Immature natural killer cell (primary cell): ENCODE measurements at regions not wholly inside any gene's neighbourhood (a gene's known extent, or its start where the extent isn't known, plus 50 kb on each side); places are given as distances from the start of the nearest gene placed in this dataset.
A peak's percentile ranks its signal among the peaks of the same experiment; 100 is the strongest.
"Not testable (repeated sequence)": the region's sequence is repeated elsewhere in the genome, so short reads cannot be mapped to it uniquely, and the experiment has no call there.

ENCODE experiments used
- DNase-seq, 3 donors: peaks; one replicate each; pipeline ENCODE4 v3.0.0; 2022; ENCODE audit warnings: mixed read lengths in 1 of 3
- H3K27ac Mint-ChIP-seq, 6 donors: one replicate each; pipeline ENCODE4 v1.8.0; 2020; ENCODE audit warnings: mixed read lengths in 6 of 6, mild to moderate bottlenecking in 5 of 6, inconsistent platforms in 4 of 6, moderate library complexity in 3 of 6
- H3K27me3 Mint-ChIP-seq, 3 donors: one replicate each; pipeline ENCODE4 v1.8.0; 2020 to 2021; ENCODE audit warnings: low read depth in 3 of 3, mild to moderate bottlenecking in 3 of 3, mixed read lengths in 3 of 3, moderate library complexity in 3 of 3, inconsistent platforms in 1 of 3
- H3K36me3 Mint-ChIP-seq, 3 donors: one replicate each; pipeline ENCODE4 v1.8.0; 2020; ENCODE audit warnings: mixed read lengths in 3 of 3, inconsistent platforms in 2 of 3, mild to moderate bottlenecking in 2 of 3
- H3K4me1 Mint-ChIP-seq, 2 donors: one replicate each; pipeline ENCODE4 v1.8.0; 2020; ENCODE audit warnings: inconsistent platforms in 2 of 2, mild to moderate bottlenecking in 2 of 2, mixed read lengths in 2 of 2, moderate library complexity in 1 of 2
- H3K4me3 Mint-ChIP-seq, 5 donors: one replicate each; pipeline ENCODE4 v1.8.0; 2020; ENCODE audit warnings: mild to moderate bottlenecking in 5 of 5, mixed read lengths in 5 of 5, inconsistent platforms in 3 of 5, moderate library complexity in 3 of 5
- H3K9me3 Mint-ChIP-seq, 6 donors: one replicate each; pipeline ENCODE4 v1.8.0; 2020; ENCODE audit warnings: mild to moderate bottlenecking in 6 of 6, mixed read lengths in 6 of 6, inconsistent platforms in 4 of 6, moderate library complexity in 3 of 6

- Mint-ChIP-seq H3K4me3 (no peak overlapping the region), H3K4me1 (no peaks in the 10 kb centered on the region), H3K36me3 (peaks cover 0 to 4% (median 0%) of the 10 kb centered on the region in 3 donors)
Observed at GRCh38 chr12:124207617-124208016, 87.3 kb upstream of the RFLNA start.

GRCh38 chr12:124208489-124208888 lies 86.4 kb upstream of the RFLNA start:
- H3K4me1 Mint-ChIP-seq = no peaks in the 10 kb centered on the region
- H3K27ac Mint-ChIP-seq = no peak overlapping the region
- H3K4me3 Mint-ChIP-seq = no peak overlapping the region
- H3K36me3 Mint-ChIP-seq = peaks cover 0 to 4% (median 0%) of the 10 kb centered on the region in 3 donors
- no peak for DNase-seq
- H3K27me3 Mint-ChIP-seq = peaks cover 0 to 8% (median 4%) of the 10 kb centered on the region in 3 donors
- peaks cover 0 to 17% (median 10%) of the 10 kb centered on the region in 6 donors for H3K9me3 Mint-ChIP-seq

More at GRCh38 chr12:124207617-124208016, 87.3 kb upstream of the RFLNA start:
- Mint-ChIP-seq H3K27me3 (peaks cover 0 to 8% (median 0%) of the 10 kb centered on the region in 3 donors), H3K27ac (no peak overlapping the region), H3K9me3 (peaks cover 0 to 15% (median 8%) of the 10 kb centered on the region in 6 donors)
- no peak for DNase-seq

- H3K27me3 Mint-ChIP-seq = peaks cover 3 to 15% (median 6%) of the 10 kb centered on the region in 3 donors
- peaks cover 2 to 24% (median 11%) of the 10 kb centered on the region in 6 donors for H3K9me3 Mint-ChIP-seq
- no peak for DNase-seq
- no peak overlapping the region for H3K27ac Mint-ChIP-seq
- peaks cover 0 to 3% (median 2%) of the 10 kb centered on the region in 3 donors for H3K36me3 Mint-ChIP-seq
- no peak overlapping the region for H3K4me3 Mint-ChIP-seq
- no peaks in the 10 kb centered on the region for H3K4me1 Mint-ChIP-seq
Observed at GRCh38 chr12:124210991-124211577, 83.8 kb upstream of the RFLNA start.

GRCh38 chr12:124211753-124212152 lies 83.1 kb upstream of the RFLNA start:
- DNase-seq = no peak
- Mint-ChIP-seq H3K27ac (no peak overlapping the region), H3K27me3 (peaks cover 3 to 15% (median 6%) of the 10 kb centered on the region in 3 donors), H3K4me3 (no peak overlapping the region), H3K9me3 (peaks cover 0 to 19% (median 6%) of the 10 kb centered on the region in 6 donors), H3K36me3 (peaks cover 0 to 3% (median 2%) of the 10 kb centered on the region in 3 donors), H3K4me1 (no peaks in the 10 kb centered on the region)

GRCh38 chr12:124213666-124214347 lies 81.1 kb upstream of the RFLNA start:
- no peak overlapping the region for H3K4me3 Mint-ChIP-seq
- H3K4me1 Mint-ChIP-seq = no peaks in the 10 kb centered on the region
- peaks cover 3 to 9% (median 6%) of the 10 kb centered on the region in 3 donors for H3K27me3 Mint-ChIP-seq
- H3K9me3 Mint-ChIP-seq = peaks cover 0 to 19% (median 6%) of the 10 kb centered on the region in 6 donors
- no peak overlapping the region for H3K27ac Mint-ChIP-seq
- no peak for DNase-seq
- H3K36me3 Mint-ChIP-seq = peaks cover 0 to 3% (median 2%) of the 10 kb centered on the region in 3 donors

GRCh38 chr12:124214574-124214973 lies 80.3 kb upstream of the RFLNA start:
- H3K36me3 Mint-ChIP-seq = peaks cover 0 to 3% (median 2%) of the 10 kb centered on the region in 3 donors
- no peak overlapping the region for H3K27ac Mint-ChIP-seq
- H3K4me3 Mint-ChIP-seq = no peak overlapping the region
- H3K27me3 Mint-ChIP-seq = peaks cover 3 to 6% (median 6%) of the 10 kb centered on the region in 3 donors
- H3K4me1 Mint-ChIP-seq = no peaks in the 10 kb centered on the region
- no peak for DNase-seq
- H3K9me3 Mint-ChIP-seq = peaks cover 0 to 19% (median 6%) of the 10 kb centered on the region in 6 donors

GRCh38 chr12:124216966-124217365 lies 77.9 kb upstream of the RFLNA start:
- Mint-ChIP-seq H3K9me3 (peaks cover 3 to 24% (median 7%) of the 10 kb centered on the region in 6 donors), H3K4me3 (no peak overlapping the region), H3K36me3 (peaks cover 0 to 12% (median 6%) of the 10 kb centered on the region in 3 donors), H3K27ac (no peak overlapping the region), H3K27me3 (peaks cover 3 to 10% (median 6%) of the 10 kb centered on the region in 3 donors), H3K4me1 (no peaks in the 10 kb centered on the region)
- no peak for DNase-seq

- H3K9me3 Mint-ChIP-seq = peaks cover 4 to 24% (median 7%) of the 10 kb centered on the region in 6 donors
- H3K36me3 Mint-ChIP-seq = peaks cover 0 to 13% (median 6%) of the 10 kb centered on the region in 3 donors
- H3K4me1 Mint-ChIP-seq = peaks cover 0 to 2% of the 10 kb centered on the region in 2 donors
- peaks cover 3 to 10% (median 6%) of the 10 kb centered on the region in 3 donors for H3K27me3 Mint-ChIP-seq
- no peak for DNase-seq
- no peak overlapping the region for H3K27ac Mint-ChIP-seq
- peak overlapping the region in 1 of 5 donors; percentile 14 for H3K4me3 Mint-ChIP-seq
Observed at GRCh38 chr12:124217508-124218242, 77.2 kb upstream of the RFLNA start.

GRCh38 chr12:124218243-124218560 lies 76.7 kb upstream of the RFLNA start:
- no peak for DNase-seq
- peaks cover 4 to 24% (median 7%) of the 10 kb centered on the region in 6 donors for H3K9me3 Mint-ChIP-seq
- no peak overlapping the region for H3K27ac Mint-ChIP-seq
- H3K4me1 Mint-ChIP-seq = peaks cover 0 to 8% of the 10 kb centered on the region in 2 donors
- H3K27me3 Mint-ChIP-seq = peaks cover 3 to 10% (median 6%) of the 10 kb centered on the region in 3 donors
- H3K4me3 Mint-ChIP-seq = no peak overlapping the region
- peaks cover 0 to 13% (median 6%) of the 10 kb centered on the region in 3 donors for H3K36me3 Mint-ChIP-seq

- not testable (repeated sequence) for H3K4me3 Mint-ChIP-seq, H3K27ac Mint-ChIP-seq, DNase-seq, H3K27me3 Mint-ChIP-seq
- Mint-ChIP-seq H3K9me3 (peaks cover 0 to 20% (median 6%) of the 10 kb centered on the region in 6 donors), H3K4me1 (peaks cover 0 to 12% of the 10 kb centered on the region in 2 donors), H3K36me3 (peaks cover 0 to 13% (median 6%) of the 10 kb centered on the region in 3 donors)
Observed at GRCh38 chr12:124218650-124219049, 76.2 kb upstream of the RFLNA start.

- Mint-ChIP-seq H3K27me3 (peaks cover 0 to 12% (median 7%) of the 10 kb centered on the region in 3 donors), H3K36me3 (peaks cover 0 to 10% (median 3%) of the 10 kb centered on the region in 3 donors), H3K4me1 (peaks cover 0 to 21% of the 10 kb centered on the region in 2 donors), H3K27ac (no peak overlapping the region), H3K4me3 (no peak overlapping the region), H3K9me3 (peaks cover 0 to 7% (median 3%) of the 10 kb centered on the region in 6 donors)
- DNase-seq = no peak
Observed at GRCh38 chr12:124222368-124223245, 72.3 kb upstream of the RFLNA start.

- H3K27ac Mint-ChIP-seq = peak overlapping the region in 4 of 6 donors; percentile 67 to 90 (median 74)
- H3K9me3 Mint-ChIP-seq, H3K4me3 Mint-ChIP-seq, H3K36me3 Mint-ChIP-seq: not testable (repeated sequence)
- H3K4me1 Mint-ChIP-seq = peaks cover 0 to 21% of the 10 kb centered on the region in 2 donors
- peak; percentile 52 to 59 (median 54) for DNase-seq
- peaks cover 0 to 12% (median 7%) of the 10 kb centered on the region in 3 donors for H3K27me3 Mint-ChIP-seq
Observed at GRCh38 chr12:124223733-124224138, 71.2 kb upstream of the RFLNA start.
